H9 (cell line): ENCODE measurements at regions not wholly inside any gene's neighbourhood (a gene's known extent, or its start where the extent isn't known, plus 50 kb on each side); places are given as distances from the start of the nearest gene placed in this dataset.
A peak's percentile ranks its signal among the peaks of the same experiment; 100 is the strongest.

Experiments used
- DNase-seq: peaks from one replicate; pipeline ENCODE4 v3.0.0-alpha.2; 2017
- H2AFZ ChIP-seq: one replicate; pipeline ENCODE4 v1.6.1; 2013; ENCODE audit warnings: mild to moderate bottlenecking, low read length, control low read depth, moderate library complexity
- H2AK5ac ChIP-seq: 2 replicates; pipeline ENCODE4 v1.6.1; 2013; ENCODE audit warnings: low read length, control low read depth, mixed read lengths; ENCODE audit not compliant: insufficient read length
- H2BK120ac ChIP-seq: one replicate; pipeline ENCODE4 v1.6.1; 2013; ENCODE audit warnings: low read depth, mild to moderate bottlenecking, low read length, control low read depth, inconsistent platforms; ENCODE audit not compliant: poor library complexity, severe bottlenecking
- H2BK12ac ChIP-seq: 2 replicates; pipeline ENCODE4 v1.6.1; 2013; ENCODE audit warnings: low read length, control low read depth, mixed read lengths, low read depth; ENCODE audit not compliant: insufficient read length
- H2BK15ac ChIP-seq: 2 replicates; pipeline ENCODE4 v1.6.1; 2013; ENCODE audit warnings: low read depth, low read length, control low read depth
- H2BK20ac ChIP-seq: one replicate; pipeline ENCODE4 v1.6.1; 2013; ENCODE audit warnings: low read depth, mild to moderate bottlenecking, low read length, control low read depth, inconsistent platforms; ENCODE audit not compliant: poor library complexity, severe bottlenecking
- H2BK5ac ChIP-seq: 2 replicates; pipeline ENCODE4 v1.6.1; 2013; ENCODE audit warnings: low read length, control low read depth, mixed read lengths; ENCODE audit not compliant: insufficient read length
- H3K14ac ChIP-seq: 2 replicates; pipeline ENCODE4 v1.6.1; 2013; ENCODE audit warnings: low read length, control low read depth; ENCODE audit not compliant: insufficient read depth
- H3K18ac ChIP-seq: 2 replicates; pipeline ENCODE4 v1.6.1; 2013; ENCODE audit warnings: low read depth, mild to moderate bottlenecking, mixed read lengths, low read length, control low read depth; ENCODE audit not compliant: insufficient read length
- H3K23ac ChIP-seq: 2 replicates; pipeline ENCODE4 v1.6.1; 2013; ENCODE audit warnings: low read length, control low read depth, mixed read lengths, low read depth; ENCODE audit not compliant: insufficient read length
- H3K23me2 ChIP-seq: 2 replicates; pipeline ENCODE4 v1.6.1; 2013; ENCODE audit warnings: low read depth, mild to moderate bottlenecking, mixed read lengths, low read length, control low read depth; ENCODE audit not compliant: insufficient read length, poor library complexity, severe bottlenecking
- H3K27ac ChIP-seq: 2 replicates; pipeline ENCODE4 v1.5.1; 2013; ENCODE audit warnings: low read length, control low read depth, mixed read lengths, low read depth; ENCODE audit not compliant: insufficient read length
- H3K27me3 ChIP-seq: 2 replicates; pipeline ENCODE4 v1.6.1; 2013; ENCODE audit warnings: low read length, control low read depth, inconsistent platforms; ENCODE audit not compliant: insufficient read depth
- H3K4ac ChIP-seq: 2 replicates; pipeline ENCODE4 v1.6.1; 2013; ENCODE audit warnings: low read depth, mild to moderate bottlenecking, control low read depth, inconsistent platforms, low read length, moderate library complexity
- H3K4me1 ChIP-seq: 2 replicates; pipeline ENCODE4 v1.6.1; 2013; ENCODE audit warnings: low read length, control low read depth, inconsistent platforms; ENCODE audit not compliant: insufficient read depth
- H3K4me2 ChIP-seq: 2 replicates; pipeline ENCODE4 v1.6.1; 2013; ENCODE audit warnings: low read length, control low read depth, mixed read lengths; ENCODE audit not compliant: insufficient read length, insufficient read depth
- H3K56ac ChIP-seq: 2 replicates; pipeline ENCODE4 v1.6.1; 2013; ENCODE audit warnings: low read depth, mild to moderate bottlenecking, mixed read lengths, low read length, control low read depth; ENCODE audit not compliant: insufficient read length
- H3K79me1 ChIP-seq: 2 replicates; pipeline ENCODE4 v1.6.1; 2013; ENCODE audit warnings: low read depth, mild to moderate bottlenecking, moderate library complexity, low read length, control low read depth, inconsistent platforms; ENCODE audit not compliant: insufficient read depth, poor library complexity, severe bottlenecking
- H3K79me2 ChIP-seq: 2 replicates; pipeline ENCODE4 v1.6.1; 2013; ENCODE audit warnings: low read length, control low read depth, inconsistent platforms; ENCODE audit not compliant: insufficient read depth
- H3K9ac ChIP-seq: 2 replicates; pipeline ENCODE4 v1.6.1; 2013; ENCODE audit warnings: low read length, control low read depth, mixed read lengths; ENCODE audit not compliant: insufficient read length; ENCODE audit errors: extremely low read depth
- H3K9me3 ChIP-seq: one replicate; pipeline ENCODE4 v1.6.1; 2013; ENCODE audit warnings: low read depth, low read length, inconsistent platforms; ENCODE audit not compliant: control insufficient read depth
- H3T11ph ChIP-seq: one replicate; pipeline ENCODE4 v1.6.1; 2013; ENCODE audit warnings: mild to moderate bottlenecking, low read length, control low read depth, inconsistent platforms
- H4K20me1 ChIP-seq: one replicate; pipeline ENCODE4 v1.6.1; 2013; ENCODE audit not compliant: control insufficient read depth, insufficient read length, insufficient read depth
- H4K5ac ChIP-seq: 2 replicates; pipeline ENCODE4 v1.6.1; 2013; ENCODE audit warnings: low read depth, mild to moderate bottlenecking, mixed read lengths, low read length, control low read depth; ENCODE audit not compliant: insufficient read length
- H4K8ac ChIP-seq: replicated peaks from 2 replicates; pipeline ENCODE4 v1.6.1; 2013; ENCODE audit warnings: low read length, control low read depth, mixed read lengths, low read depth; ENCODE audit not compliant: insufficient read length
- H4K91ac ChIP-seq: 2 replicates; pipeline ENCODE4 v1.6.1; 2013; ENCODE audit warnings: low read depth, mild to moderate bottlenecking, moderate library complexity, mixed read lengths, low read length, control low read depth; ENCODE audit not compliant: insufficient read length
- H3K27ac Mint-ChIP-seq, 3 experiments: 2 replicates in 2 of 3; 3 replicates in 1 of 3; pipeline ENCODE4 v1.8.0; 2020 to 2021; ENCODE audit warnings: mixed read lengths in 3 of 3, mild to moderate bottlenecking in 1 of 3, moderate library complexity in 1 of 3
- H3K27me3 Mint-ChIP-seq: 2 replicates; pipeline ENCODE4 v1.8.0; 2021; ENCODE audit warnings: low read depth, mild to moderate bottlenecking, moderate library complexity, mixed read lengths
- H3K36me3 Mint-ChIP-seq, 3 experiments: 2 replicates in 2 of 3; 3 replicates in 1 of 3; pipeline ENCODE4 v1.8.0; 2020 to 2021; ENCODE audit warnings: low read depth in 3 of 3, mixed read lengths in 3 of 3; ENCODE audit not compliant: insufficient read depth in 1 of 3
- H3K4me1 Mint-ChIP-seq, 2 experiments: 2 replicates each; pipeline ENCODE4 v1.8.0; 2020; ENCODE audit warnings: mixed read lengths in 2 of 2
- H3K4me3 Mint-ChIP-seq, 2 experiments: 2 replicates in 1 of 2; 3 replicates in 1 of 2; pipeline ENCODE4 v1.8.0; 2020 to 2021; ENCODE audit warnings: mild to moderate bottlenecking in 2 of 2, mixed read lengths in 2 of 2, moderate library complexity in 1 of 2
- H3K9me3 Mint-ChIP-seq, 2 experiments: 2 replicates in 1 of 2; 3 replicates in 1 of 2; pipeline ENCODE4 v1.8.0; 2020; ENCODE audit warnings: mild to moderate bottlenecking in 2 of 2, mixed read lengths in 2 of 2, moderate library complexity in 1 of 2
- CTCF ChIP-seq: fragments of 200-600 bp; sonication (generic); conservative IDR thresholded peaks from 3 replicates; pipeline ENCODE4 v1.8.0; 2021; ENCODE audit warnings: antibody characterized with exemption, mild to moderate bottlenecking
- WGBS: extraction: QIAGEN DNeasy Blood & Tissue Kit; methylation state at CpG from one replicate; pipeline ENCODE4 v1.1.7; 2013; ENCODE audit warnings: missing lambda C conversion rate, low lambda C conversion rate, mixed read lengths; ENCODE audit not compliant: insufficient read length; ENCODE audit errors: extremely low coverage; 5-methylcytosine and 5-hydroxymethylcytosine counted together

GRCh38 chr22:44578516-44579230, 80.6 kb upstream of the RTL6 start:
- no peaks in the 10 kb centered on the region for H3K9me3 ChIP-seq
- no peak overlapping the region for H2BK5ac ChIP-seq
- no peak overlapping the region; a peak in 1 of 7 replicates for H3K27ac Mint-ChIP-seq
- no peak overlapping the region for H4K8ac ChIP-seq
- no peaks in the 10 kb centered on the region for H3K23me2 ChIP-seq
- H2AK5ac ChIP-seq, result no peak overlapping the region
- H2BK20ac ChIP-seq, result no peak overlapping the region
- no peaks in the 10 kb centered on the region for H3K79me1 ChIP-seq
- DNase-seq, result peak; percentile 19
- no peak overlapping the region for H3K56ac ChIP-seq
- H3K27ac ChIP-seq, result no peak overlapping the region
- peaks cover 4 to 10% of the 10 kb centered on the region in 2 experiments for H3K4me1 Mint-ChIP-seq
- H2BK120ac ChIP-seq, result no peak overlapping the region
- H3K14ac ChIP-seq, result no peak overlapping the region
- H4K91ac ChIP-seq, result no peak overlapping the region
- H3K18ac ChIP-seq, result no peak overlapping the region
- no peaks in the 10 kb centered on the region for H3K27me3 ChIP-seq
- H3K27me3 Mint-ChIP-seq, result peaks cover 31% of the 10 kb centered on the region
- no peak overlapping the region for H2BK12ac ChIP-seq
- H2BK15ac ChIP-seq, result no peak overlapping the region
- H3T11ph ChIP-seq, result no peak overlapping the region
- H3K79me2 ChIP-seq, result no peaks in the 10 kb centered on the region
- H4K20me1 ChIP-seq, result no peaks in the 10 kb centered on the region
- H3K4me1 ChIP-seq, result no peaks in the 10 kb centered on the region
- H3K4ac ChIP-seq, result no peak overlapping the region
- no peak overlapping the region for H3K4me3 Mint-ChIP-seq
- H4K5ac ChIP-seq, result no peak overlapping the region
- no peak for TF ChIP-seq CTCF
- WGBS, result no CpG with 5 or more reads among the region's 10 CpGs
- no peaks in the 10 kb centered on the region; a peak in 1 of 5 replicates for H3K9me3 Mint-ChIP-seq
- H3K23ac ChIP-seq, result no peak overlapping the region
- H3K9ac ChIP-seq, result no peak overlapping the region
- H3K4me2 ChIP-seq, result no peak overlapping the region
- H3K36me3 Mint-ChIP-seq, result no peaks in the 10 kb centered on the region
- H2AFZ ChIP-seq, result no peak overlapping the region
